HEK293 (cell line): ENCODE measurements at regions not wholly inside any gene's neighbourhood (a gene's known extent, or its start where the extent isn't known, plus 50 kb on each side); places are given as distances from the start of the nearest gene placed in this dataset.

Experiments used
- CTCF ChIA-PET: fragments of 350-600 bp; formaldehyde crosslinking; extraction: SDS; loops from one replicate; lab custom pipeline; 2021; ENCODE audit warnings: antibody characterized with exemption; lab: Yijun Ruan, JAX
- POLR2A ChIA-PET: fragments of 300-600 bp; formaldehyde crosslinking; extraction: SDS; loops from one replicate; lab custom pipeline; 2020; ENCODE audit warnings: antibody characterized with exemption, inconsistent platforms; lab: Yijun Ruan, JAX
- H3K27ac ChIP-seq: fragments of 200-500 bp; sonication (Bioruptor generic); 2 replicates; pipeline ENCODE4 v1.5.1; 2014; ENCODE audit warnings: low read depth, low read length, control low read depth, inconsistent platforms; ENCODE audit errors: extremely low read depth
- H3K36me3 ChIP-seq, 2 experiments: fragments of 200-500 bp in 1 of 2; sonication (Bioruptor generic) in 1 of 2; 1 replicate in 1 of 2; 2 replicates in 1 of 2; pipeline ENCODE4 v1.5.1; 2014 to 2017; ENCODE audit warnings: inconsistent platforms in 2 of 2, low read length in 2 of 2; ENCODE audit not compliant: control insufficient read depth in 2 of 2, insufficient read depth in 1 of 2
- H3K4me1 ChIP-seq: fragments of 200-500 bp; sonication (Bioruptor generic); 2 replicates; pipeline ENCODE4 v1.5.1; 2014; ENCODE audit warnings: mild to moderate bottlenecking, low read length, inconsistent platforms; ENCODE audit not compliant: control insufficient read depth, insufficient read depth
- H3K4me3 ChIP-seq: 2 replicates; pipeline ENCODE4 v1.5.1; 2011; ENCODE audit warnings: low read depth, mild to moderate bottlenecking, control low read depth, low read length, moderate library complexity
- H3K9me3 ChIP-seq: fragments of 200-500 bp; sonication (Bioruptor generic); 2 replicates; pipeline ENCODE4 v1.5.1; 2014; ENCODE audit warnings: low read depth, low read length, inconsistent platforms; ENCODE audit not compliant: control insufficient read depth, insufficient read depth
- AEBP2 ChIP-seq: fragments of 450-650 bp; formaldehyde crosslinking; IDR thresholded peaks from 2 replicates; pipeline ENCODE4 v1.5.1; 2016; ENCODE audit warnings: missing biosample characterization, missing genetic modification characterization, borderline replicate concordance
- BCL11A ChIP-seq: fragments of 450-650 bp; formaldehyde crosslinking; IDR thresholded peaks from 2 replicates; pipeline ENCODE4 v1.5.1; 2016; ENCODE audit warnings: low read depth, missing biosample characterization, missing genetic modification characterization
- GLI4 ChIP-seq: fragments of 450-650 bp; formaldehyde crosslinking; IDR thresholded peaks from 2 replicates; pipeline ENCODE4 v1.5.1; 2016; ENCODE audit warnings: missing biosample characterization, missing genetic modification characterization
- KLF16 ChIP-seq: fragments of 450-650 bp; formaldehyde crosslinking; IDR thresholded peaks from 2 replicates; pipeline ENCODE4 v1.5.1; 2017; ENCODE audit warnings: missing biosample characterization, missing genetic modification characterization
- RBAK ChIP-seq: fragments of 450-650 bp; formaldehyde crosslinking; IDR thresholded peaks from 2 replicates; pipeline ENCODE4 v1.5.1; 2016; ENCODE audit warnings: missing biosample characterization, missing genetic modification characterization
- SCRT1 ChIP-seq: fragments of 450-650 bp; formaldehyde crosslinking; IDR thresholded peaks from 2 replicates; pipeline ENCODE4 v1.5.1; 2016; ENCODE audit warnings: missing biosample characterization, missing genetic modification characterization, borderline replicate concordance
- YY2 ChIP-seq: fragments of 450-650 bp; formaldehyde crosslinking; IDR thresholded peaks from 2 replicates; pipeline ENCODE4 v1.5.1; 2016; ENCODE audit warnings: missing biosample characterization, missing genetic modification characterization
- ZBTB21 ChIP-seq: fragments of 450-650 bp; formaldehyde crosslinking; IDR thresholded peaks from 2 replicates; pipeline ENCODE4 v1.5.1; 2017; ENCODE audit warnings: missing biosample characterization, missing genetic modification characterization
- ZNF146 ChIP-seq: fragments of 450-650 bp; formaldehyde crosslinking; IDR thresholded peaks from 2 replicates; pipeline ENCODE4 v1.5.1; 2016; ENCODE audit warnings: missing biosample characterization, missing genetic modification characterization
- ZNF274 ChIP-seq, 2 experiments: fragments of 200-500 bp in 1 of 2; fragments of 450-650 bp in 1 of 2; sonication (Bioruptor generic) in 1 of 2; formaldehyde crosslinking in 1 of 2; IDR thresholded peaks; 2 replicates each; pipeline versions ENCODE4 v1.5.1 to v1.6.1; 2014 to 2016; ENCODE audit warnings: borderline replicate concordance in 1 of 2, inconsistent platforms in 1 of 2, low read length in 1 of 2, missing biosample characterization in 1 of 2, missing genetic modification characterization in 1 of 2
- ZNF501 ChIP-seq: fragments of 450-650 bp; formaldehyde crosslinking; IDR thresholded peaks from 2 replicates; pipeline ENCODE4 v1.5.1; 2016; ENCODE audit warnings: missing biosample characterization, missing genetic modification characterization
- ZNF513 ChIP-seq: fragments of 450-650 bp; IDR thresholded peaks from 2 replicates; pipeline ENCODE4 v1.5.1; 2018; ENCODE audit warnings: missing biosample characterization, missing genetic modification characterization
- ZNF530 ChIP-seq: fragments of 450-650 bp; formaldehyde crosslinking; IDR thresholded peaks from 2 replicates; pipeline ENCODE4 v1.5.1; 2016; ENCODE audit warnings: low read depth, missing biosample characterization, missing genetic modification characterization
- ZNF580 ChIP-seq: fragments of 450-650 bp; formaldehyde crosslinking; IDR thresholded peaks from 2 replicates; pipeline ENCODE4 v1.5.1; 2016; ENCODE audit warnings: missing biosample characterization, missing genetic modification characterization
- ZNF664 ChIP-seq: fragments of 450-650 bp; formaldehyde crosslinking; IDR thresholded peaks from 2 replicates; pipeline ENCODE4 v1.5.1; 2016; ENCODE audit warnings: missing biosample characterization, missing genetic modification characterization
- ZNF677 ChIP-seq: fragments of 450-650 bp; IDR thresholded peaks from 2 replicates; pipeline ENCODE4 v1.5.0; 2018; ENCODE audit warnings: missing biosample characterization, mild to moderate bottlenecking, missing genetic modification characterization, moderate library complexity
- ZNF76 ChIP-seq: fragments of 450-650 bp; formaldehyde crosslinking; IDR thresholded peaks from 2 replicates; pipeline ENCODE4; 2016; ENCODE audit warnings: low read depth, missing biosample characterization, missing genetic modification characterization, borderline replicate concordance
- ZNF776 ChIP-seq: fragments of 450-650 bp; formaldehyde crosslinking; IDR thresholded peaks from 2 replicates; pipeline ENCODE4 v1.5.0; 2017; ENCODE audit warnings: missing biosample characterization, missing genetic modification characterization, borderline replicate concordance
- TF ChIP-seq, protein P1 (sequence below): fragments of 450-650 bp; formaldehyde crosslinking; conservative IDR thresholded peaks from 2 replicates; pipeline ENCODE4 v1.5.1; 2016; ENCODE audit warnings: low read depth, missing biosample characterization, missing genetic modification characterization

DNA sequence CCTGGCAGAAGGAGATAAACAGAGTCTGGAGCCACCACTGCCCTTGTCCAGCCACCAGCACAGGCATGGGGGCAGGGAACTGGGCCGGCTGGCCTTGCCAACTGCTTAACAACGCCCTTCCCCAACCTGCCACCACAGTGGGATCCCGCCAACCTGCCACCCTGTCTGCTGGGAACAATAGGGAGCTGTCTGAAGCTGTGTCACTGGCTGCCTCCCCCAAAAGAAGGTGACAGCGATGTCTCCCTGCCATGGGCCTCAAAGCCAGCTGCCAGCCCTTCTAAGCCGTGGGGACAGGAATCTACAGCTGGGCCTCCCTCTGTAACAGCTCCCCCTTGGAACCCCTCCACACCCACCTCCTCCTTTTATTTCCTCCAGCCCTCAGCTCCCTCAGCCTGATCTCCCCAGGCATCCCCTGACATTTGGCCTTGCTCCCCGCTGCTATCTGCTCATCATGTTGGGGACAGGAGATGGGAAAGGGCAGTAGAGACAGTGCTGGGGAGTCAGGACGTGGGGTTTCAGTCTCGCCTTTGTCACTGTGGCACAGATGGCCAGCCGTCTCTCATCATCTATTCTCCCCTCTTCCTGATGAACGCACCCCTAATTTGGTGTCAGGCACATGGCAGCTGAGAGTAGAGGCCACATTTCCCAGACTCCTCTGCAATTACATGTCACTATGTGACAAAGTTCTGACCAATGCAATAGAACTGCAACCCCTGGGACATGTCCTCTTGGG lies 51.3 kb upstream of the PRDM11 start:
- CTCF ChIA-PET, result interaction anchor here (0.6 to 20.2 kb wide), 6 partner anchors 8 to 184 kb away, joined by 3 to 847 read pairs (median 3); no protein-coding TSS in a partner anchor
- Histone ChIP-seq H3K9me3 (no peaks in the 10 kb centered on the region), H3K27ac (no peak overlapping the region), H3K4me1 (no peaks in the 10 kb centered on the region), H3K4me3 (no peak overlapping the region), H3K36me3 (no peaks in the 10 kb centered on the region)
- TF ChIP-seq GLI4 (tag by site-specific recombination) (no peak), RBAK (no peak), ZNF274 (IDR thresholded peaks at IDR 0.05; ENCODE audit: low read length) (no peak), ZNF274 (tag by site-specific recombination; IDR thresholded peaks at IDR 0.05; ENCODE audit: borderline replicate concordance) (no peak)
- POLR2A ChIA-PET, result no interaction called here

GRCh38 chr11:45095691-45096010 lies 50.8 kb upstream of the PRDM11 start:
- no peaks in the 10 kb centered on the region for H3K36me3 ChIP-seq
- POLR2A ChIA-PET, result interaction anchor here (0.6 kb wide), 1 partner anchor 260 kb away, joined by 3 read pairs; no protein-coding TSS in a partner anchor
- no peaks in the 10 kb centered on the region for H3K9me3 ChIP-seq
- CTCF ChIA-PET, result interaction anchor here (0.7 to 20.2 kb wide), 3 partner anchors 7 to 184 kb away, joined by 3 to 847 read pairs (median 3); no protein-coding TSS in a partner anchor
- TF ChIP-seq SCRT1 (tag by site-specific recombination), result no peak
- TF ChIP-seq, protein P1, sequence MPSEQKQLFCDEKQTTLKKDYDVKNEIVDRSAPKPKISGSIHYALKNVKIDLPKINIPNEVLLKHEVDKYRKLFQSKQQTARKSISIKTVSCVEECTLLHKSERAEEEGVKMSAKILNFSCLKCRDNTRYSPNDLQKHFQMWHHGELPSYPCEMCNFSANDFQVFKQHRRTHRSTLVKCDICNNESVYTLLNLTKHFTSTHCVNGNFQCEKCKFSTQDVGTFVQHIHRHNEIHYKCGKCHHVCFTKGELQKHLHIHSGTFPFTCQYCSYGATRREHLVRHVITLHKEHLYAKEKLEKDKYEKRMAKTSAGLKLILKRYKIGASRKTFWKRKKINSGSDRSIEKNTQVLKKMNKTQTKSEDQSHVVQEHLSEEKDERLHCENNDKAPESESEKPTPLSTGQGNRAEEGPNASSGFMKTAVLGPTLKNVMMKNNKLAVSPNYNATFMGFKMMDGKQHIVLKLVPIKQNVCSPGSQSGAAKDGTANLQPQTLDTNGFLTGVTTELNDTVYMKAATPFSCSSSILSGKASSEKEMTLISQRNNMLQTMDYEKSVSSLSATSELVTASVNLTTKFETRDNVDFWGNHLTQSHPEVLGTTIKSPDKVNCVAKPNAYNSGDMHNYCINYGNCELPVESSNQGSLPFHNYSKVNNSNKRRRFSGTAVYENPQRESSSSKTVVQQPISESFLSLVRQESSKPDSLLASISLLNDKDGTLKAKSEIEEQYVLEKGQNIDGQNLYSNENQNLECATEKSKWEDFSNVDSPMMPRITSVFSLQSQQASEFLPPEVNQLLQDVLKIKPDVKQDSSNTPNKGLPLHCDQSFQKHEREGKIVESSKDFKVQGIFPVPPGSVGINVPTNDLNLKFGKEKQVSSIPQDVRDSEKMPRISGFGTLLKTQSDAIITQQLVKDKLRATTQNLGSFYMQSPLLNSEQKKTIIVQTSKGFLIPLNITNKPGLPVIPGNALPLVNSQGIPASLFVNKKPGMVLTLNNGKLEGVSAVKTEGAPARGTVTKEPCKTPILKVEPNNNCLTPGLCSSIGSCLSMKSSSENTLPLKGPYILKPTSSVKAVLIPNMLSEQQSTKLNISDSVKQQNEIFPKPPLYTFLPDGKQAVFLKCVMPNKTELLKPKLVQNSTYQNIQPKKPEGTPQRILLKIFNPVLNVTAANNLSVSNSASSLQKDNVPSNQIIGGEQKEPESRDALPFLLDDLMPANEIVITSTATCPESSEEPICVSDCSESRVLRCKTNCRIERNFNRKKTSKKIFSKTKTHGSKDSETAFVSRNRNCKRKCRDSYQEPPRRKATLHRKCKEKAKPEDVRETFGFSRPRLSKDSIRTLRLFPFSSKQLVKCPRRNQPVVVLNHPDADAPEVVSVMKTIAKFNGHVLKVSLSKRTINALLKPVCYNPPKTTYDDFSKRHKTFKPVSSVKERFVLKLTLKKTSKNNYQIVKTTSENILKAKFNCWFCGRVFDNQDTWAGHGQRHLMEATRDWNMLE (tag by site-specific recombination), result no peak
- no peak for TF ChIP-seq AEBP2 (tag by site-specific recombination)
- TF ChIP-seq ZNF664 (tag by site-specific recombination), result no peak
- TF ChIP-seq BCL11A, result no peak
- no peak for TF ChIP-seq ZBTB21
- no peak for TF ChIP-seq ZNF776 (tag by site-specific recombination)
- no peak for TF ChIP-seq ZNF530 (tag by site-specific recombination)
- TF ChIP-seq, all 188 proteins: peak for 0
- Histone ChIP-seq H3K4me1 (no peaks in the 10 kb centered on the region), H3K27ac (no peak overlapping the region), H3K4me3 (no peak overlapping the region)

- no peaks in the 10 kb centered on the region for H3K4me1 ChIP-seq
- H3K27ac ChIP-seq, result no peak overlapping the region
- no peaks in the 10 kb centered on the region for H3K36me3 ChIP-seq
- no peaks in the 10 kb centered on the region for H3K9me3 ChIP-seq
- CTCF ChIA-PET, result interaction anchor here (0.6 to 20.2 kb wide), 4 partner anchors 10 to 163 kb away, joined by 3 to 847 read pairs (median 6); no protein-coding TSS in a partner anchor
- no peak overlapping the region for H3K4me3 ChIP-seq
- POLR2A ChIA-PET, result no interaction called here
- TF ChIP-seq SCRT1 (tag by site-specific recombination) (no peak), ZNF580 (tag by site-specific recombination) (no peak), ZNF677 (tag by site-specific recombination) (no peak), ZNF76 (no peak), ZNF513 (no peak), ZNF146 (tag by site-specific recombination) (no peak), YY2 (tag by site-specific recombination) (no peak), KLF16 (tag by site-specific recombination) (no peak), ZNF501 (no peak)
Observed at GRCh38 chr11:45096636-45097035, 49.8 kb upstream of the PRDM11 start.
